HG03064 (cell line): ENCODE measurements at regions not wholly inside any gene's neighbourhood (a gene's known extent, or its start where the extent isn't known, plus 50 kb on each side); places are given as distances from the start of the nearest gene placed in this dataset.
"Not testable (repeated sequence)": the region's sequence is repeated elsewhere in the genome, so short reads cannot be mapped to it uniquely, and the experiment has no call there.

Source experiments
- ATAC-seq: cut with Tn5 transposase; IDR thresholded peaks from one replicate; pipeline ENCODE4 v1.9.1; 2021; ENCODE audit warnings: low read depth; ENCODE audit not compliant: unreplicated experiment

GRCh38 chr6:67812125-67812524, 823.0 kb upstream of the ADGRB3 start:
- ATAC-seq: no peak

- no peak for ATAC-seq
Observed at GRCh38 chr6:67811239-67812037, 823.6 kb upstream of the ADGRB3 start.

GRCh38 chr6:67804808-67805207, 830.3 kb upstream of the ADGRB3 start:
- ATAC-seq: not testable (repeated sequence)

DNA sequence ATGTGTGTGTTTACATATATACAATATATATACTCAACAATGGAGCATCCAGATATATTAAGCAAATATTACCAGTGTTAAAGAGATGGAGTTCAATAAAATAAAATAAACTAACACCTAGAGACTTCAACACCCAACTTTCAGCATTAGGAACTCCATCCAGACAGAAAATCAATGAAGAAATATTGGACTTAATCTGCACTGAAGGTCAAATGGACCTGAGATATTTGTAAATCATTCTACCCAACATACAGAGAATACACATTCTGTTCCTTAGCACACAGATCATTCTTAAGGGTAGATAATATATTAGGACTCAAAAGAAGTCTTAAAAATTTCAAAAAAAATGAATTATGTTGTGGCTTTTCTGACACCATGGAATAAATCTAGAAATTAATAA, 832.3 kb upstream of the ADGRB3 start:
- no peak for ATAC-seq

DNA sequence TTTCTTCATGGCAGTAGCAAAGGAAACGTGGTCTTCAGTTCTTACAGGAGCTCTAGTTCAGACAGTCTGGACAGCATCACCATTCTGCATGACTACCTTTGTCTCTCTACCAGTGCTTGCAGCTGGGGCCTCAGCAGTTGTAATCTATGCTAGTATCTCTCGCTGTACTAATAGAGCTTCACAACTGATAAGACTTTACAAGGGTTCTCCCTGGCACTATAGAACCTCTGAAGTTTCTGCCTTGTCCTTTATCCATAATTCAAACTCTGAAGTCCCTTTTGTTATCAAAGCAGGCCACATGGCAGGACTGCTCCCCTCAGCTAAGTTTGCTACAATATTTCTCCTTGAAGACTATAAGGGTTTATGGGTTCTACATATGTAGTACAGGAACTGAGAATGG, 842.1 kb upstream of the ADGRB3 start:
- no peak for ATAC-seq

- ATAC-seq: no peak
Observed at GRCh38 chr6:67790569-67790968, 844.5 kb upstream of the ADGRB3 start.

GRCh38 chr6:67787119-67787518, 848.0 kb upstream of the ADGRB3 start:
- not testable (repeated sequence) for ATAC-seq

- ATAC-seq: no peak
Observed at GRCh38 chr6:67779876-67780275, 855.2 kb upstream of the ADGRB3 start.

DNA sequence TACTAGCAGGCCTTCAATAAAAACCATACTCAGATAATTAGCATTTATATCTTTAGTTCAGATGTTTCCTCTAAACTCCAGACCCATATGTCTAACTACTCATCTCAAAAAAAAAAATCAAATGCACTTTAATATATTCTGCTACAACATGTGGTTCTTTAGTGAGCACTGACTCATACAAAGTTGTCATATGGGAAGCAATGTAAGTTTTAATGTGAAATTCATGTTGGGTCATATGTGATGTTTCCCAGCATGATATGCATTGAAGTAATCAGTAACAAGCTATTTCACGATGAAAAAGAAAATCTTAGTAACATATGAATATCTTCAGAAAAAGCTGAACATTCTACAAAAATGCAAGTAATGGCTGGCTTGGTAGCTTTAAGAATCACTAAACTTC, 859.7 kb upstream of the ADGRB3 start:
- no peak for ATAC-seq

- ATAC-seq: peak; percentile 74
Observed at GRCh38 chr6:67768972-67769371, 866.1 kb upstream of the ADGRB3 start.

- ATAC-seq: not testable (repeated sequence)
Observed at GRCh38 chr6:67767046-67767822, 867.8 kb upstream of the ADGRB3 start.

DNA sequence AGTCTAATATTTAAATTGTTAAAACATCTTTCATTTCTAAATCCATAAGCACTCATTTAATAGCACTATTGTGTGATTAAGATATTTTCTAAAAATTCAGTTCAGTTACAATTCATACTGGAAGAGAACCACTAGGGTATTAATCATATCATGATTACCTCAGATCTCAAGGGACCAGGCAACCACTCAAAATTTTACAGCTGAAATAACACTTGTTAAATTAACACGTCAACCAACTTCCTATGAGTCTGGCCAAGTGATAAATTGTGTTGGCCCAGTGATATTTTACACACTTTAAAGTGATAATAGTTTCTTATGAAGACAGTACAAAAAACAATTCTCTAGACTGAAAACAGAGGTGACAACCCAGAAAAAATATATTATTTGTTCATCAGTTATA, 869.0 kb upstream of the ADGRB3 start:
- ATAC-seq: no peak

GRCh38 chr6:67759001-67759400, 876.1 kb upstream of the ADGRB3 start:
- ATAC-seq: no peak

DNA sequence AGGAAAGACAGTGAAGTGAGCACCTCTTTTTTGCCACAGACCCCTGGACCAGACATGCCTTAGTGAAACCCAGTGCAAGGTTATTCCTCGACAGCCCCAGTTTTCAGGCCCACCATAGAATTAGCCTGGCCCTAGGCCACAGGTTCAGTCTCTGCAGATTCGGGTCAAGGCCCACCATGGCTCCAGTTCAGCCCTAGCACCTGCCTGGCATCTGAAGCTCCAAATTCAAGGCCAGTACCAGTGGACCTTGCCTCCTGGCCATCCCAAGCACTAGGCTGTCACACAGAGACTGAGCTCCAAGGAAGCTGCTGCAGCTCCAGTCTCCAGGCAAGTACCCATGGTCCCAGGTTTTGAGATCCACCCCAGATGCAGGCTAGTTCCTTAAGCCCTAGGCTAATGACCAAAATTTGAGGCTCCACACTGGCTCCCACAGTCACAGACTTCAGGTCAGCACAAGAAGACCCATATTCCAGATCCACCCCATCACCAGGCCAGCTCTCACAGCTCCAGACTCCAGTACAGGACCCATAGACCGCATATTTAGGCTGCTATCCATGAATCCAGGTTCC, 877.5 kb upstream of the ADGRB3 start:
- no peak for ATAC-seq

- no peak for ATAC-seq
Observed at GRCh38 chr6:67748521-67748920, 886.6 kb upstream of the ADGRB3 start.

- ATAC-seq: no peak
Observed at GRCh38 chr6:67736816-67737215, 898.3 kb upstream of the ADGRB3 start.

DNA sequence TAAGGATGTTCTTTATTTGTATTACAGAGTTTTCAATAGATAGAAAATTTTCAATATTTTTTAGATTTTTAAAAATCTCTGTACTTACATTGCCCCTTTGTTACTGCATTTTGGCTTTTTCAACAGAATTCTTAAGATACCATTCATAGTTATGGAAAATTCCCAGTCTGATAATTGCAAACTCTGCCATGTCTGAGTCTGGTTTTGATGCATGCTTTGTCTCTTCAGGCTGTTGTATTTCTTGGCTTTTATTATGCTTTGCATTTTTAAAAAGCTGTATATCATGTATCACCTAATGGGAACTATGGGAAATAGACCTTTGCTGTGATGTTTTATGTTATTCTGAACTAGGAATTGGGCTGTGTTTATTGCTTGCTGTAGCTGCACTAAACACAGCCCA, 898.9 kb upstream of the ADGRB3 start:
- no peak for ATAC-seq

- ATAC-seq: no peak
Observed at GRCh38 chr6:67735623-67736022, 899.5 kb upstream of the ADGRB3 start.

DNA sequence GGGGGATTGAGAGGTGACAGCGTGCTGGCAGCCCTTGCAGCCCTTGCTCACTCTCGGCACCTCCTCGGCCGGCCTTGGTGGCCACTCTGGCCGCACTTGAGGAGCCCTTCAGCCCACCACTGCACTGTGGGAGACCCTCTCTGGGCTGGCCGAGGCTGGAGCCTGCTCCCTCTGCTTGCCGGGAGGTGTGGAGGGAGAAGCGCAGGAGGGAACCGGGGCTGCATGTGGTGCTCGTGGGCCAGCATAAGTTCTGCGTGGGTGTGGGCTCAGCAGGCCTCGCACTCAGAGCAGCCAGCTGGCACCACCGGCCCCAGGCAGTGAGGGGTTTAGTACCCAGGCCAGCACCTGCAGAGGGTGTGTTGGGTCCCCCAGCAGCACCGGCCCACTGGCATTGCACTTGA, 912.2 kb upstream of the ADGRB3 start:
- no peak for ATAC-seq

- no peak for ATAC-seq
Observed at GRCh38 chr6:67717281-67717680, 917.8 kb upstream of the ADGRB3 start.

DNA sequence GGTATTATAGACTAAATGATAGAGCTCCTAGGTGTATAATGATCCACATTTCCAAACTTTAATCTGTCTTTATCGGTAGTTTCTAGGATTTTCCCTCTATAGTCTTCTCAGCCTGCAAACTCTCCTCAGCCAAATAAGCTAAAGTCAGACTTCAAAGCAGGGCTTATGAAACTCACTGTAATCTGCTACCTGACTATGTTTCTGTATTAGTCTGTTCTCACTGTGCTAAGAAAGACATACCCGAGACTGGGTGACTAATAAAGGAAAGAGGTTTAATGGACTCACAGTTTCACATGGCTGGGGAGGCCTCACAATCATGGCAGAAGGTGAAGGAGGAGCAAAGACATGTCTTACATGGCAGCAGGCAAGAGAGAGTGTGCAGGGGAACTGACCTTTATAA, 928.7 kb upstream of the ADGRB3 start:
- ATAC-seq: no peak

GRCh38 chr6:67698534-67698933, 936.5 kb upstream of the ADGRB3 start:
- ATAC-seq: no peak
